ENCODE measurements at regions not wholly inside any gene's neighbourhood (a gene's known extent, or its start where the extent isn't known, plus 50 kb on each side); places are given as distances from the start of the nearest gene placed in this dataset.

DNA sequence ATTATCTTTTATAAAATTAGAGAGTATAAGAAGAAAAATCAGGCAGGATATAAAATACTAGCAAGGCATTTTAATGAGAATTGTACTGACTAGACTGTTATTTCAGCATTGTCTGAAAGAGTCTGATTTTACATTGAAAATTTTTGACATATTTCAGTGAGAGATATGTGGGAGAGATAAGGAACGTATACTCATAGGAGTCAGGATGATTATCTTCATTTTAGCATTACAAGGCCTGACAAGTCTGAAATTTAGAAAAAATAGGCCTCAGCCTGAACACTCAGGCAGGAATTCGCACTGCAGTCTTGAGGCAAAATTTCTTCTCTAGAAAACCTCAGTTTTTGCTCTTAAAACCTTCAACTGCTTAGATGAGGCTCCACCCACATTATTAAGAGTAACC lies 386.0 kb downstream of the HGF start:
- TF ChIP-seq, protein P1, sequence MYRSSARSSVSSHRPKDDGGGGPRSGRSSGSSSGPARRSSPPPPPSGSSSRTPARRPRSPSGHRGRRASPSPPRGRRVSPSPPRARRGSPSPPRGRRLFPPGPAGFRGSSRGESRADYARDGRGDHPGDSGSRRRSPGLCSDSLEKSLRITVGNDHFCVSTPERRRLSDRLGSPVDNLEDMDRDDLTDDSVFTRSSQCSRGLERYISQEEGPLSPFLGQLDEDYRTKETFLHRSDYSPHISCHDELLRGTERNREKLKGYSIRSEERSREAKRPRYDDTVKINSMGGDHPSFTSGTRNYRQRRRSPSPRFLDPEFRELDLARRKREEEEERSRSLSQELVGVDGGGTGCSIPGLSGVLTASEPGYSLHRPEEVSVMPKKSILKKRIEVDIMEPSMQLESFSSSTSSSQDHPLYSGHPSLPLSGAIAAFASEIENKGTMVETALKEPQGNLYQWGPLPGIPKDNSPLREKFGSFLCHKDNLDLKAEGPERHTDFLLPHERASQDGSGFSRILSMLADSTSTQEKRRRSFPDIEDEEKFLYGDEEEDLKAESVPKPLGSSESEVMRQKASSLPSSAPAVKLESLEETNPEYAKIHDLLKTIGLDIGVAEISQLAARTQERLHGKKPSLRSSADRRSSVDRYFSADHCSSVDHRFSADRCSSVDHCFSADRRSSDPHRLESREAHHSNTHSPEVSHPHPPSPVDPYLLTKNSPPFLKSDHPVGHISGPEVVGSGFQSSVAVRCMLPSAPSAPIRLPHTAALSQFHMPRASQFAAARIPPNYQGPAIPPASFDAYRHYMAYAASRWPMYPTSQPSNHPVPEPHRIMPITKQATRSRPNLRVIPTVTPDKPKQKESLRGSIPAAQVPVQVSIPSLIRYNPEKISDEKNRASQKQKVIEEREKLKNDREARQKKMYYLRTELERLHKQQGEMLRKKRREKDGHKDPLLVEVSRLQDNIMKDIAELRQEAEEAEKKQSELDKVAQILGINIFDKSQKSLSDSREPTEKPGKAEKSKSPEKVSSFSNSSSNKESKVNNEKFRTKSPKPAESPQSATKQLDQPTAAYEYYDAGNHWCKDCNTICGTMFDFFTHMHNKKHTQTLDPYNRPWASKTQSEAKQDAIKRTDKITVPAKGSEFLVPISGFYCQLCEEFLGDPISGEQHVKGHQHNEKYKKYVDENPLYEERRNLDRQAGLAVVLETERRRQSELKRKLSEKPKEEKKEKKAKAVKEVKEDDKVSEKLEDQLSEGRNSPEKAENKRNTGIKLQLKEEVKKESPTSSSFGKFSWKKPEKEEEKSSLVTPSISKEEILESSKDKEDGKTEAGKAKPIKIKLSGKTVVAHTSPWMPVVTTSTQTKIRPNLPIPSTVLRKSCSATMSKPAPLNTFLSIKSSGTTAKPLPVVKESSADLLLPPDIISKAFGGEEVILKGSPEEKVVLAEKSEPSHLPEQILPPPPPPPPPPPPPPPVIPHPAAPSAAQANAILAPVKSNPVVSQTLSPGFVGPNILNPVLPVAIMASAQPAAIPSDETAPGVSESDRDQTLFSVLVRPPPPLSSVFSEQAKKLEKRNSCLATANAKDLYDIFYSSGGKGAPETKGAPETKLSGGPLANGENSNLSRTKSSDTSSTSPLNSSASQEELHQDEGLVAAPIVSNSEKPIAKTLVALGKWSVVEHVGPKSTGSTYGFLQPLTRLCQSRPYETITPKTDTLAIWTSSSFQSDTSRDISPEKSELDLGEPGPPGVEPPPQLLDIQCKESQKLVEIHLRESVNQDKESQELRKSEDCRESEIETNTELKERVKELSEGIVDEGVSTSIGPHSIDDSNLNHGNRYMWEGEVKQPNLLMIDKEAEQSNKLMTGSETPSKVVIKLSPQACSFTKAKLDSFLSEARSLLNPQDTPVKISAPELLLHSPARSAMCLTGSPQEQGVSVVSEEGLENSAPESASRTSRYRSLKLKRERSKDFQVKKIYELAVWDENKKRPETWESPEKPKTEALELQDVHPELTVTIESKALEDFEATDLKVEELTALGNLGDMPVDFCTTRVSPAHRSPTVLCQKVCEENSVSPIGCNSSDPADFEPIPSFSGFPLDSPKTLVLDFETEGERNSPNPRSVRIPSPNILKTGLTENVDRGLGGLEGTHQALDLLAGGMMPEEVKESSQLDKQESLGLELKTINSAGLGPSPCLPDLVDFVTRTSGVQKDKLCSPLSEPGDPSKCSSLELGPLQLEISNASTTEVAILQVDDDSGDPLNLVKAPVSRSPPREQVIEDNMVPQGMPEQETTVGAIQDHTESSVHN (CRISPR knock-in tag; IDR thresholded peaks at IDR 0.05), result no peak
- TF ChIP-seq SRSF9 (IDR thresholded peaks at IDR 0.05; ENCODE audit: borderline replicate concordance, insufficient read depth, low read depth, low read length, poor library complexity, severe bottlenecking), result no peak

Measured in HepG2 (cell line).